Neural crest cell (in vitro differentiated cells): ENCODE measurements at regions not wholly inside any gene's neighbourhood (a gene's known extent, or its start where the extent isn't known, plus 50 kb on each side); places are given as distances from the start of the nearest gene placed in this dataset.
"Not testable (repeated sequence)": the region's sequence is repeated elsewhere in the genome, so short reads cannot be mapped to it uniquely, and the experiment has no call there.

Source experiments
- DNase-seq: peaks from one replicate; pipeline ENCODE4 v3.0.0; 2021; ENCODE audit warnings: low read depth, mixed read lengths, low spot score
- H3K27ac Mint-ChIP-seq: one replicate; pipeline ENCODE4 v1.8.0; 2021; ENCODE audit warnings: mild to moderate bottlenecking, mixed read lengths; ENCODE audit not compliant: unreplicated experiment
- H3K27me3 Mint-ChIP-seq: 2 replicates; pipeline ENCODE4 v1.8.0; 2021; ENCODE audit warnings: low read depth, mild to moderate bottlenecking, mixed read lengths
- H3K36me3 Mint-ChIP-seq: 2 replicates; pipeline ENCODE4 v1.8.0; 2021; ENCODE audit warnings: low read depth, mild to moderate bottlenecking, mixed read lengths
- H3K4me1 Mint-ChIP-seq: 2 replicates; pipeline ENCODE4 v1.8.0; 2021; ENCODE audit warnings: mixed read lengths
- H3K4me3 Mint-ChIP-seq: one replicate; pipeline ENCODE4 v1.8.0; 2021; ENCODE audit warnings: mild to moderate bottlenecking, mixed read lengths
- H3K9me3 Mint-ChIP-seq: 2 replicates; pipeline ENCODE4 v1.8.0; 2021; ENCODE audit warnings: mixed read lengths
- TF ChIP-seq, protein P1 (sequence below): fragments of 200-600 bp; sonication (generic); conservative IDR thresholded peaks from 2 replicates; pipeline ENCODE4 v1.5.0; 2021; ENCODE audit warnings: antibody characterized with exemption, mild to moderate bottlenecking

DNA sequence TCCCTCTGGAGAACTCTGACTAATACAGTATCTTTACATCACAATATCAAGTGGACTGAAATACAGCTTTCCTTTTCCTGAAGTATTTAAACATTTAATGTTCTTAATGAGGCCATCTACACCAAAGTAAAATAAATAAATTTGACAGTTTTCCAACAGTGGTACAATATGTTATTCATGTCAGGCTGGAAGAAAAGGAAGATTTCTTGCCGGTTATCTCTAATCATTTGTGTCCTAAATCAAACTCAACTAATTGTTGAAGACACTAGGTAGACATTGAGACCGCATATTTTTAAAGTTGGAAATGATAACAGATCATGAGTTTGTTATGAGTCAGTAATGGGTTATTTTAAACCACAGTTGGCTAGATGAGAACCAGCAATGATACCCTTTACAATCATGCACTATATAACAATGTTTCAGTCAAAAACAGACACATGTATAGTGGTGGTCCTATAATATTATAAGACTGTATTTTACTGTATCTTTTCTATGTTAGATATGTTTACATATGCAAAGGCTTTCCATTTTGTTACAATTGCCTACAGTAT lies 241.6 kb downstream of the LMBRD1 start:
- DNase-seq: no peak
- H3K9me3 Mint-ChIP-seq: no peaks in the 10 kb centered on the region
- H3K4me3 Mint-ChIP-seq: no peak overlapping the region
- no peaks in the 10 kb centered on the region for H3K27me3 Mint-ChIP-seq
- H3K4me1 Mint-ChIP-seq: no peaks in the 10 kb centered on the region
- no peak overlapping the region for H3K27ac Mint-ChIP-seq
- no peaks in the 10 kb centered on the region for H3K36me3 Mint-ChIP-seq
- TF ChIP-seq, protein P1, sequence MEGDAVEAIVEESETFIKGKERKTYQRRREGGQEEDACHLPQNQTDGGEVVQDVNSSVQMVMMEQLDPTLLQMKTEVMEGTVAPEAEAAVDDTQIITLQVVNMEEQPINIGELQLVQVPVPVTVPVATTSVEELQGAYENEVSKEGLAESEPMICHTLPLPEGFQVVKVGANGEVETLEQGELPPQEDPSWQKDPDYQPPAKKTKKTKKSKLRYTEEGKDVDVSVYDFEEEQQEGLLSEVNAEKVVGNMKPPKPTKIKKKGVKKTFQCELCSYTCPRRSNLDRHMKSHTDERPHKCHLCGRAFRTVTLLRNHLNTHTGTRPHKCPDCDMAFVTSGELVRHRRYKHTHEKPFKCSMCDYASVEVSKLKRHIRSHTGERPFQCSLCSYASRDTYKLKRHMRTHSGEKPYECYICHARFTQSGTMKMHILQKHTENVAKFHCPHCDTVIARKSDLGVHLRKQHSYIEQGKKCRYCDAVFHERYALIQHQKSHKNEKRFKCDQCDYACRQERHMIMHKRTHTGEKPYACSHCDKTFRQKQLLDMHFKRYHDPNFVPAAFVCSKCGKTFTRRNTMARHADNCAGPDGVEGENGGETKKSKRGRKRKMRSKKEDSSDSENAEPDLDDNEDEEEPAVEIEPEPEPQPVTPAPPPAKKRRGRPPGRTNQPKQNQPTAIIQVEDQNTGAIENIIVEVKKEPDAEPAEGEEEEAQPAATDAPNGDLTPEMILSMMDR: no peak

DNA sequence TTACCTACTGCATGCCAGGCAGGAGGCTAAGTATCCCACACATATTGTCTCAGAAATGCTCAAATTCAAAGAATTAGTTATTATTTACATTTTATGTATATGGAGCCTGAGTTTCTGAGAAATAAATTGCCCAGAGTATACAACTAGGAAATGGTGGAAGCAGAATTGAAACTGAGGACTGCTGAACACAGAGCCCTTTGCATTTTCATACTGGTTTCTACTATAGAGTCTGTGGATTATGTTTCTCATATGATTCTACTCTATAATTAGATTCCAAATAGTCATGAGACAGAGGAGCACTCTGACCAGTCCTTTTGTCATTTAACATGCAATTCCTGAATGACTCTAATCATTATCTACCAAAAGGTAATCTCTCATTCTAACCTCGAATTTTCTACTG lies 254.3 kb downstream of the LMBRD1 start:
- no peak for DNase-seq
- H3K9me3 Mint-ChIP-seq: no peaks in the 10 kb centered on the region
- H3K27me3 Mint-ChIP-seq: no peaks in the 10 kb centered on the region
- no peaks in the 10 kb centered on the region for H3K36me3 Mint-ChIP-seq
- H3K27ac Mint-ChIP-seq: no peak overlapping the region
- TF ChIP-seq, protein P1: no peak
- H3K4me1 Mint-ChIP-seq: no peaks in the 10 kb centered on the region
- no peak overlapping the region for H3K4me3 Mint-ChIP-seq

GRCh38 chr6:69527921-69528476 lies 268.8 kb downstream of the LMBRD1 start:
- H3K36me3 Mint-ChIP-seq: no peaks in the 10 kb centered on the region

DNA sequence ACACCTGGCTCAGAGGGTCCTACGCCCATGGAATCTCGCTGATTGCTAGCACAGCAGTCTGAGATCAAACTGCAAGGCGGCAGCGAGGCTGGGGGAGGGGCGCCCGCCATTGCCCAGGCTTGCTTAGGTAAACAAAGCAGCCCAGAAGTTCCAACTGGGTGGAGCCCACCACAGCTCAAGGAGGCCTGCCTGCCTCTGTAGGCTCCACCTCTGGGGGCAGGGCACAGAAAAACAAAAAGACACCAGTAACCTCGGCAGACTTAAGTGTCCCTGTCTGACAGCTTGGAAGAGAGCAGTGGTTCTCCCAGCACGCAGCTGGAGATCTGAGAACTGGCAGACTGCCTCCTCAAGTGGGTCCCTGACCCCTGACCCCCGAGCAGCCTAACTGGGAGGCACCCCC lies 281.3 kb downstream of the LMBRD1 start:
- H3K36me3 Mint-ChIP-seq, H3K27me3 Mint-ChIP-seq, DNase-seq, H3K9me3 Mint-ChIP-seq, H3K4me1 Mint-ChIP-seq, H3K27ac Mint-ChIP-seq: not testable (repeated sequence)
- peak overlapping the region; percentile 38 for H3K4me3 Mint-ChIP-seq

More at GRCh38 chr6:69527921-69528476, 268.8 kb downstream of the LMBRD1 start:
- Mint-ChIP-seq H3K4me1 (no peaks in the 10 kb centered on the region), H3K27ac (no peak overlapping the region), H3K9me3 (no peaks in the 10 kb centered on the region), H3K27me3 (no peaks in the 10 kb centered on the region), H3K4me3 (no peak overlapping the region)
- DNase-seq: no peak
- TF ChIP-seq, protein P1: no peak

DNA sequence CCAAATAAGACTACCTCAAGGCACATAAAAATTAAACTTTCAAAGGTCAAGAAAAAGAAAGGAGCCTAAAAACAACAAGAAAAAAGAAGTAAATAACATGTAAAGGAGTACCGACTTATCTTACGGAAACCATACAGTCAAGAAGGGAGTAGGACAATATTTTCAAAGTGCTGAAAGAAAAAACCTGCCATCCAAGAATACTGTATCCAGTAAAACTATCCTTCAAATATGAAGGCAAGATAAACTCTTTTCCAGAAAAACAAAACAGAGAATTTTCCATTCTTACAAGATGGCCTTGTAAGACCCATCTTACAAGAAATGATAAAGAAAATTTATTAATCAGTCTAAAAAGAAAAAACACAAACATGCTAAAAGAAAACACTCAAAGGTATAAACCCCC lies 302.2 kb downstream of the LMBRD1 start:
- peaks cover 3% of the 10 kb centered on the region for H3K36me3 Mint-ChIP-seq
- H3K27me3 Mint-ChIP-seq: no peaks in the 10 kb centered on the region
- no peak for DNase-seq
- H3K4me3 Mint-ChIP-seq: no peak overlapping the region
- no peaks in the 10 kb centered on the region for H3K4me1 Mint-ChIP-seq
- peaks cover 2% of the 10 kb centered on the region for H3K9me3 Mint-ChIP-seq
- TF ChIP-seq, protein P1: no peak
- no peak overlapping the region for H3K27ac Mint-ChIP-seq

DNA sequence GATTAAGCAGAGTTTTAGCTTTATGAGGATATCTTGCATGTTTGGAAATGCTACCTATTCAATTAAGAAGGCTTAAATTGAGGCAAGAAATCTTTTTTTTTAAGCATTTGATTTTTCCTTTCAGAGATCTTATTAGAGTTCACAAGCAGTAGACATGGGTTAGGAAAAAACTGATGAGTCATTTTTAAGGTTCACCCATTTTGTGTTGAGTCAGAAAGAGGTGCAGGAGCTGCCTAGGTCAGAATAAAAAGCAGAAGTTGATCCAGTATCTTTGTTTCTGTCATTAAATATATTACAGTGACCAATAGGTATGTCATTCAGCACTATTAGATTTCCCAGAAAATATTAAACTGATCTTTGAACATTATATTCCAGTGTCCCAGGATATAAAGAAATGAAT lies 306.8 kb downstream of the LMBRD1 start:
- peaks cover 7% of the 10 kb centered on the region for H3K9me3 Mint-ChIP-seq
- H3K36me3 Mint-ChIP-seq: peaks cover 3% of the 10 kb centered on the region
- TF ChIP-seq, protein P1: no peak
- no peaks in the 10 kb centered on the region for H3K4me1 Mint-ChIP-seq
- no peak overlapping the region for H3K4me3 Mint-ChIP-seq
- DNase-seq: no peak
- H3K27me3 Mint-ChIP-seq: no peaks in the 10 kb centered on the region
- H3K27ac Mint-ChIP-seq: no peak overlapping the region
